Mesenchymal stem cell (in vitro differentiated cells and primary cell): ENCODE measurements at regions not wholly inside any gene's neighbourhood (a gene's known extent, or its start where the extent isn't known, plus 50 kb on each side); places are given as distances from the start of the nearest gene placed in this dataset.

Experiments
- DNase-seq: peaks from one replicate; pipeline ENCODE4 v3.0.0-alpha.2; 2013
- H2AFZ ChIP-seq: one replicate; pipeline ENCODE4 v1.6.1; 2013; ENCODE audit warnings: low read depth, mild to moderate bottlenecking, control low read depth, inconsistent platforms, low read length, moderate library complexity
- H2AK5ac ChIP-seq: 2 replicates; pipeline ENCODE4 v1.6.1; 2013; ENCODE audit warnings: low read length, moderate library complexity, mild to moderate bottlenecking, inconsistent platforms; ENCODE audit not compliant: severe bottlenecking
- H2BK120ac ChIP-seq: one replicate; pipeline ENCODE4 v1.6.1; 2013; ENCODE audit warnings: low read depth, mild to moderate bottlenecking, inconsistent platforms, low read length, moderate library complexity
- H2BK12ac ChIP-seq, 2 experiments: one replicate each; pipeline ENCODE4 v1.6.1; 2013; ENCODE audit warnings: inconsistent platforms in 2 of 2, low read length in 2 of 2, mild to moderate bottlenecking in 2 of 2, moderate library complexity in 2 of 2, control low read depth in 1 of 2
- H2BK15ac ChIP-seq: one replicate; pipeline ENCODE4 v1.6.1; 2013; ENCODE audit warnings: mild to moderate bottlenecking, low read depth, inconsistent platforms; ENCODE audit not compliant: poor library complexity, severe bottlenecking
- H2BK5ac ChIP-seq: 2 replicates; pipeline ENCODE4 v1.6.1; 2013; ENCODE audit warnings: low read depth, mild to moderate bottlenecking, low read length, control low read depth, inconsistent platforms; ENCODE audit not compliant: poor library complexity, severe bottlenecking
- H3K14ac ChIP-seq, 2 experiments: one replicate each; pipeline ENCODE4 v1.6.1; 2013; ENCODE audit warnings: inconsistent platforms in 2 of 2, low read length in 2 of 2, control low read depth in 1 of 2, mild to moderate bottlenecking in 1 of 2, moderate library complexity in 1 of 2
- H3K18ac ChIP-seq, 2 experiments: one replicate each; pipeline ENCODE4 v1.6.1; 2013; ENCODE audit warnings: inconsistent platforms in 2 of 2, low read length in 2 of 2, control low read depth in 1 of 2, low read depth in 1 of 2, mild to moderate bottlenecking in 1 of 2
- H3K23ac ChIP-seq, 2 experiments: one replicate each; pipeline ENCODE4 v1.6.1; 2013; ENCODE audit warnings: inconsistent platforms in 2 of 2, low read length in 2 of 2, mild to moderate bottlenecking in 2 of 2, moderate library complexity in 2 of 2, control low read depth in 1 of 2
- H3K27ac ChIP-seq: 2 replicates; pipeline ENCODE4 v1.5.1; 2013; ENCODE audit warnings: mild to moderate bottlenecking, moderate library complexity, low read length, control low read depth, inconsistent platforms; ENCODE audit not compliant: poor library complexity, severe bottlenecking
- H3K27me3 ChIP-seq, 2 experiments: 2 replicates each; pipeline versions ENCODE4 v1.6.1 to v1.7.0; 2013; ENCODE audit warnings: low read length in 2 of 2, mild to moderate bottlenecking in 2 of 2, moderate library complexity in 2 of 2, control low read depth in 1 of 2, inconsistent platforms in 1 of 2; ENCODE audit not compliant: control insufficient read depth in 1 of 2, insufficient read depth in 1 of 2
- H3K36me3 ChIP-seq, 2 experiments: 2 replicates each; pipeline versions ENCODE4 v1.6.1 to v1.7.0; 2013; ENCODE audit warnings: low read length in 2 of 2, control low read depth in 1 of 2, inconsistent platforms in 1 of 2, low read depth in 1 of 2, mild to moderate bottlenecking in 1 of 2; ENCODE audit not compliant: insufficient read depth in 2 of 2, control insufficient read depth in 1 of 2
- H3K4ac ChIP-seq, 2 experiments: one replicate each; pipeline ENCODE4 v1.6.1; 2013; ENCODE audit warnings: inconsistent platforms in 2 of 2, low read length in 2 of 2, mild to moderate bottlenecking in 2 of 2, moderate library complexity in 2 of 2, control low read depth in 1 of 2, low read depth in 1 of 2
- H3K4me1 ChIP-seq: 2 replicates; pipeline ENCODE4 v1.6.1; 2013; ENCODE audit warnings: low read depth, low read length, control low read depth; ENCODE audit not compliant: control insufficient read depth, insufficient read depth
- H3K4me2 ChIP-seq: 2 replicates; pipeline ENCODE4 v1.6.1; 2013; ENCODE audit warnings: low read length, mild to moderate bottlenecking, inconsistent platforms; ENCODE audit not compliant: poor library complexity, severe bottlenecking
- H3K4me3 ChIP-seq, 2 experiments: 2 replicates each; pipeline versions ENCODE4 v1.5.1 to v1.7.0; 2013; ENCODE audit warnings: low read length in 2 of 2, mild to moderate bottlenecking in 2 of 2, control low read depth in 1 of 2, low read depth in 1 of 2; ENCODE audit not compliant: insufficient read depth in 1 of 2
- H3K79me1 ChIP-seq: replicated peaks from 2 replicates; pipeline ENCODE4 v1.6.1; 2013; ENCODE audit warnings: mild to moderate bottlenecking, control low read depth, low read length, inconsistent platforms; ENCODE audit not compliant: poor library complexity, severe bottlenecking
- H3K9ac ChIP-seq: 2 replicates; pipeline ENCODE4 v1.7.0; 2013; ENCODE audit warnings: mild to moderate bottlenecking, low read length, moderate library complexity
- H3K9me3 ChIP-seq: 2 replicates; pipeline ENCODE4 v1.7.0; 2013; ENCODE audit warnings: mild to moderate bottlenecking, low read length; ENCODE audit not compliant: control insufficient read depth
- H4K8ac ChIP-seq: one replicate; pipeline ENCODE4 v1.6.1; 2013; ENCODE audit warnings: inconsistent platforms, mild to moderate bottlenecking, low read length, moderate library complexity
- H4K91ac ChIP-seq: one replicate; pipeline ENCODE4 v1.6.1; 2013; ENCODE audit warnings: mild to moderate bottlenecking, low read length, inconsistent platforms
- WGBS: methylation state at CpG from one replicate; pipeline ENCODE4 v1.1.7; 2013; ENCODE audit warnings: mixed read lengths; 5-methylcytosine and 5-hydroxymethylcytosine counted together

GRCh38 chr18:24669015-24669414 is 208.6 kb downstream of the HRH4 start:
- Histone ChIP-seq H3K9ac (no peak overlapping the region), H4K91ac (no peak overlapping the region), H2BK12ac (peak overlapping the region in 1 of 2 experiments; percentile 18), H4K8ac (no peak overlapping the region), H3K9me3 (no peaks in the 10 kb centered on the region), H2BK5ac (no peak overlapping the region), H3K4me3 (no peak overlapping the region), H3K36me3 (no peaks in the 10 kb centered on the region), H3K27me3 (peaks cover 2 to 22% of the 10 kb centered on the region in 2 experiments), H3K27ac (no peak overlapping the region), H2BK120ac (no peak overlapping the region), H3K23ac (peak overlapping the region in 1 of 2 experiments; percentile 9), H3K79me1 (no peaks in the 10 kb centered on the region), H3K4me1 (no peaks in the 10 kb centered on the region), H3K14ac (no peak overlapping the region), H3K4ac (no peak overlapping the region), H2AK5ac (no peak overlapping the region), H2BK15ac (no peak overlapping the region), H2AFZ (no peak overlapping the region), H3K18ac (peak overlapping the region in 1 of 2 experiments; percentile 24), H3K4me2 (no peak overlapping the region)
- no peak for DNase-seq
- 60% methylated on average over 1 of the region's 2 CpGs for WGBS

- no peak overlapping the region for H4K8ac ChIP-seq
- no peak overlapping the region for H2AFZ ChIP-seq
- peak overlapping the region in 1 of 2 experiments; percentile 41 for H3K18ac ChIP-seq
- no peak overlapping the region for H3K4me2 ChIP-seq
- peak overlapping the region in 1 of 2 experiments; percentile 56 for H3K4ac ChIP-seq
- no peak overlapping the region for H2BK5ac ChIP-seq
- H3K27ac ChIP-seq: no peak overlapping the region
- H3K23ac ChIP-seq: no peak overlapping the region
- H3K9me3 ChIP-seq: no peaks in the 10 kb centered on the region
- H3K4me1 ChIP-seq: no peaks in the 10 kb centered on the region
- no peaks in the 10 kb centered on the region for H3K36me3 ChIP-seq
- WGBS: 50% methylated on average over 1 of the region's 3 CpGs
- peaks cover 2 to 24% of the 10 kb centered on the region in 2 experiments for H3K27me3 ChIP-seq
- H2BK12ac ChIP-seq: no peak overlapping the region
- H2AK5ac ChIP-seq: no peak overlapping the region
- no peak for DNase-seq
- no peak overlapping the region for H3K14ac ChIP-seq
- no peaks in the 10 kb centered on the region for H3K79me1 ChIP-seq
- H3K4me3 ChIP-seq: no peak overlapping the region
- no peak overlapping the region for H2BK15ac ChIP-seq
- H3K9ac ChIP-seq: no peak overlapping the region
- H4K91ac ChIP-seq: no peak overlapping the region
- H2BK120ac ChIP-seq: no peak overlapping the region
These were observed 209.1 kb downstream of the HRH4 start for GRCh38 chr18:24669502-24669901.

- Histone ChIP-seq H3K9ac (no peak overlapping the region), H4K91ac (no peak overlapping the region), H3K4me3 (no peak overlapping the region), H2AK5ac (no peak overlapping the region), H3K4ac (no peak overlapping the region), H3K27me3 (peaks cover 2 to 32% of the 10 kb centered on the region in 2 experiments), H3K23ac (no peak overlapping the region), H2BK5ac (no peak overlapping the region), H3K4me1 (no peaks in the 10 kb centered on the region), H3K9me3 (no peaks in the 10 kb centered on the region), H3K14ac (no peak overlapping the region), H4K8ac (no peak overlapping the region), H2AFZ (no peak overlapping the region), H3K79me1 (no peaks in the 10 kb centered on the region), H2BK12ac (no peak overlapping the region), H2BK15ac (no peak overlapping the region), H3K36me3 (no peaks in the 10 kb centered on the region), H3K27ac (no peak overlapping the region), H2BK120ac (no peak overlapping the region), H3K18ac (no peak overlapping the region), H3K4me2 (no peak overlapping the region)
- WGBS: 40% methylated on average over 3 of the region's 9 CpGs
- DNase-seq: peak; percentile 59
These were observed 211.9 kb downstream of the HRH4 start for GRCh38 chr18:24672165-24672941.

GRCh38 chr18:24674200-24674599 is 213.8 kb downstream of the HRH4 start:
- Histone ChIP-seq H2BK120ac (no peak overlapping the region), H3K4me2 (no peak overlapping the region), H3K4me3 (no peak overlapping the region), H3K9me3 (no peaks in the 10 kb centered on the region), H3K9ac (no peak overlapping the region), H4K91ac (no peak overlapping the region), H3K36me3 (no peaks in the 10 kb centered on the region), H3K4me1 (no peaks in the 10 kb centered on the region), H2BK15ac (no peak overlapping the region), H3K23ac (no peak overlapping the region), H3K18ac (no peak overlapping the region), H2BK12ac (no peak overlapping the region), H3K27me3 (peaks cover 2 to 33% of the 10 kb centered on the region in 2 experiments), H3K14ac (no peak overlapping the region), H4K8ac (no peak overlapping the region), H3K27ac (no peak overlapping the region), H2BK5ac (no peak overlapping the region), H2AFZ (no peak overlapping the region), H2AK5ac (no peak overlapping the region), H3K79me1 (no peaks in the 10 kb centered on the region), H3K4ac (no peak overlapping the region)
- DNase-seq: no peak
- WGBS: 95% methylated on average over 4 of the region's 4 CpGs
